ENCODE measurements at regions not wholly inside any gene's neighbourhood (a gene's known extent, or its start where the extent isn't known, plus 50 kb on each side); places are given as distances from the start of the nearest gene placed in this dataset.

DNA sequence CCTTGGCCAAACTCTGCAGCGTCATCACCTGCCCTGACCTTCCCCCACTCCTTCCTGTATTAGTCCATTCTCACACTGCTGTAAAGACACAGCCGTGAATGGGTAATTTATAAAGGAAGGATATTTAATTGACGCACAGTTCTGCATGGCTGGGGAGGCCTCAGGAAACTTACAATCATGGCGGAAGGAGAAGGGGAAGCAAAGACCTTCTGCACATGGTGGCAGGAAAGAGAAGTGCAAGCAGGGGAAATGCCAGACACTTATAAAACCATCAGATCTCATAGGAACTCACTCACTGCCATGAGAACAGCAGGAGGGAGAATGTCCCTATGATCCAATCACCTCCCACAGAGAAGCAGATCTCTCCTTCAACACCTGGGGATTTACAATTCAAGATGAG lies 408.5 kb downstream of the PTPRU start:
- no peak overlapping the region for H3K4me3 ChIP-seq (ENCODE audit: low read depth, low read length)
- no peak for DNase-seq (ENCODE audit: low read depth)
- TF ChIP-seq, protein P1, sequence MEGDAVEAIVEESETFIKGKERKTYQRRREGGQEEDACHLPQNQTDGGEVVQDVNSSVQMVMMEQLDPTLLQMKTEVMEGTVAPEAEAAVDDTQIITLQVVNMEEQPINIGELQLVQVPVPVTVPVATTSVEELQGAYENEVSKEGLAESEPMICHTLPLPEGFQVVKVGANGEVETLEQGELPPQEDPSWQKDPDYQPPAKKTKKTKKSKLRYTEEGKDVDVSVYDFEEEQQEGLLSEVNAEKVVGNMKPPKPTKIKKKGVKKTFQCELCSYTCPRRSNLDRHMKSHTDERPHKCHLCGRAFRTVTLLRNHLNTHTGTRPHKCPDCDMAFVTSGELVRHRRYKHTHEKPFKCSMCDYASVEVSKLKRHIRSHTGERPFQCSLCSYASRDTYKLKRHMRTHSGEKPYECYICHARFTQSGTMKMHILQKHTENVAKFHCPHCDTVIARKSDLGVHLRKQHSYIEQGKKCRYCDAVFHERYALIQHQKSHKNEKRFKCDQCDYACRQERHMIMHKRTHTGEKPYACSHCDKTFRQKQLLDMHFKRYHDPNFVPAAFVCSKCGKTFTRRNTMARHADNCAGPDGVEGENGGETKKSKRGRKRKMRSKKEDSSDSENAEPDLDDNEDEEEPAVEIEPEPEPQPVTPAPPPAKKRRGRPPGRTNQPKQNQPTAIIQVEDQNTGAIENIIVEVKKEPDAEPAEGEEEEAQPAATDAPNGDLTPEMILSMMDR (conservative IDR thresholded peaks at IDR 0.05; ENCODE audit: low read depth, low read length) = no peak

DNA sequence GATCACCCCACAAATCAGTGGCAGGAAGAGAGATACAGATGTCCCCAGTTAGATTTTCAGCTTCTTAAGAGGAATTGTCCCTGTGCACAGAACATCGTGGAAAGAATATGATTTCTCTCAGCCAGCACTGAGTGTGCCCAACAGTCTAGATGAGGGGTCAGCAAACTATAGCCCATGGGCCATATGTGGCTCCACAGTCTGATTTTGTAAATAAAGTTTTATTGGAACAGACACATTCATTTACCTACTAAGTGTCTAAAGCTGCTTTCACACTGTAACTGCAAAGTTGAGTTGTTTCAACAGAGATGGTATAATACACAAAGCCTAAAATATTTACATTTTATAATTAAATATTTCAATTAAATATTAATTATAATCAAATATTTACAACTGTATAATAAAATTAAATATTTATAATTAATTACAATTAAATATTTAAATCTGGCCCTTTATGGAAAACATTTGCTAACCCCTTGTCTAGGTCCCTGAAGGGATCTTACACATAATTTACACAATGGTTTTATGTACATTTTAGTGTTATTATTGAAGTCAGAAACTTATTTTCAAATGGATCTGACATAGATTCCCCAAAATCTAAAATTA lies 407.6 kb downstream of the PTPRU start:
- TF ChIP-seq, protein P1 (conservative IDR thresholded peaks at IDR 0.05; ENCODE audit: low read depth, low read length) = no peak
- no peak overlapping the region for H3K4me3 ChIP-seq (ENCODE audit: low read depth, low read length)
- no peak for DNase-seq (ENCODE audit: low read depth)

DNA sequence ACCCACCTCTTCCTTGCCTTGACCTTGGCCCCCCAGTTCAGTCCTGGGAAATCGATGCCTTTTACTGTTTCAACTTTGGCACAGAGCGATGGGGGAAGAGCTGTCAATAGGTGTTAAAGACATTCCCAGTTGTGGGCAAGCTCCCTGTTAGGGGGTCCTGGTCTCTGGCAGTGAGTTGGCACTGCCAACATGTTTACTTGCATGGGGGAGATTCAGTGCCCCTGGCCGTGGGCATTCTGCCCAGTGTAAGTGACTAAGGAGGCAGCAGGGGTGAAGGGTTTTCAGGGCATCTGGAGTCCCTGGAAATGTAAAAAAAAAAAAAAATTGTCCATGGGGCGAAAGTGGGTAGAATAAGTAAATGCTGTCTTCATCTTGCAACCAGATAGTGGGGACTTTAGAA lies 407.0 kb downstream of the PTPRU start:
- H3K4me3 ChIP-seq (ENCODE audit: low read depth, low read length) = no peak overlapping the region
- TF ChIP-seq, protein P1 (conservative IDR thresholded peaks at IDR 0.05; ENCODE audit: low read depth, low read length) = no peak
- DNase-seq (ENCODE audit: low read depth) = no peak

DNA sequence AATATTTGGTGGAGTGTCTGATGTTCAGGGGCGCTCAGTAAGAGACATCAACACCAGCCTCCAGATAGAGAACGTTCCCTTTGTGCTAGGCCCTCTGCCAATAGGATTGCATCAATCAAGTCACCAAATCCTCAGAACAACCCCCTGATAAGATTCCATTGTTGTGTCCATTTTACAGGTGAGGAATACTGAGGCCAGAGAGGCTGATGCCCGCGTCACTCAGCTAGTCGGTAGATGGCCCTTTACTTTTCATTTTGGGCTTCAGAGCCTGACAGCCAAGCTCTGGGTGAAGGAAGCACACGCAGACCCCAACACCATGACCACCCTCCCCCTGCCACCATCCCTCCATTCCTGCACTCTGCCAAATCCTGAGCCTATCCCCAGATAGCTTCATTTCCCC lies 406.2 kb downstream of the PTPRU start:
- no peak for DNase-seq (ENCODE audit: low read depth)
- H3K4me3 ChIP-seq (ENCODE audit: low read depth, low read length) = no peak overlapping the region
- TF ChIP-seq, protein P1 (conservative IDR thresholded peaks at IDR 0.05; ENCODE audit: low read depth, low read length) = no peak

DNA sequence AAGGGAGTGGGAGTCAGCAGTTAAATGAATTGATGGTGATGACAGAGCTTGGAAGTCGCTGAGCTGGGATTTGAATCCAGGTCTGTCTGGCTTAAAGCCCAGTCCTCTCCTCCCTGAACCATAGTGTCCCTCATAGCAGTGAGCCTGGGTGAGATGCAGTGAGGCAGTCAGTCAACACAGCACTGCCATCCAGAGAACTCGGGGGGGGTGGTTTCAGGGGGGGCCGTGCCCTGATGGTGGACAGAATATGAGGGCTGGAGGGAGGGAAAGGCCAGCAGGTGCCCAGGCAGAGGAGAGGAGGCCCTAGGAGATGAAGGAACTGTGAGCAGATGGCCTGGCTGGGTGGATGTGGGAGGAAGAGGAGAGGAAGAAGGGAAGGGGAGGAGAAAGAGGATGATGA lies 405.6 kb downstream of the PTPRU start:
- TF ChIP-seq, protein P1 (conservative IDR thresholded peaks at IDR 0.05; ENCODE audit: low read depth, low read length) = no peak
- H3K4me3 ChIP-seq (ENCODE audit: low read depth, low read length) = no peak overlapping the region
- no peak for DNase-seq (ENCODE audit: low read depth)

DNA sequence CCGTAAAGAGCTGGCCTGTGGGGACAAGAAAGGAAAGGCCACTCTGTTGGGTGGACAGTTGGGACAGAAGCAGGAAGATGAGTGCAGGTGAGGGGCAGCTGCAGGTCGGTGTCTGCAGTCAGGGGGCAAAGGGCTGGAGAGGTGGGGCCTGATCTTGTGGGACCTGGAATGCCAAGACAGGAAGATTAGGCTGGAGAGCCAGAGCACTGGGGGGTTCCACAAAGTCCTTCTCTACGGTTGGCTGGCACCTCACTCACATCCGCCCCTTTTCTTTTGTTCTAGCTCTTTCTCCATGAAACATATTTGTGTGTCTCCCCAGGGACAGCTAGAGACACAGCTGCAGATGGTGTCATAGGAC lies 404.1 kb downstream of the PTPRU start:
- TF ChIP-seq, protein P1 (conservative IDR thresholded peaks at IDR 0.05; ENCODE audit: low read depth, low read length) = no peak
- no peak overlapping the region for H3K4me3 ChIP-seq (ENCODE audit: low read depth, low read length)
- no peak for DNase-seq (ENCODE audit: low read depth)

DNA sequence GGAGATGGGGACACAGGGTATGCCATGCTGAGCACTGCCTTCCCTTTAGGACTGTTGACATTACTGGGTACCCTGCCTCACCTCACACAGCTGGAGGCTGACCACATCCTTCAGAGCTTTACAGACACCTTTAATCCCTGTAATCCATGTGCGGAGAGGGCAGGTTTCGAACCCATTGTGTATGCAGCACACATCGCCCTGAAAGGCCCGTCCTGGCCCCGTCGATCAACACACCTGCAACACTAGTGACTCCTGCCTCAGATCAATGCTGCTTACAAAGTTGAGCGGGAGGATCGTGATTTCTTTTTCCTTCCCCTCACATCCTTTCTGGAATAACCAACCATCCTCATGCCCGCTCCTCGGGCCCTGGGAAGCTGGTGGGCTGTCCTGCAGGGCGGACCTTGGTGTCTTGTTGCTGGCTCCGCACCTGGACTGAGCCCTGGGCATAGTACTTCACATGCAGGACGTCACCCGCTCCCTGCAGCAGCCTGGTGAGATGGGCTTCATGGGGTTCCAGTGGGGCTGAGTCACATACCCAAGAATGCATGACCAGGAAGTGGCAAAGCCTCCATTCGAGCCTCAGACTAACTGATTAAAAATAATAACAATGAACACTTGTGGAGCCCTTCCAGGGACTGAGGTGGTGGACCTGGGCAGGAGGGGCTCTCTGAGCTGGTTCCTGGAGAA lies 403.6 kb downstream of the PTPRU start:
- peak; percentile 54 for DNase-seq (ENCODE audit: low read depth)
- H3K4me3 ChIP-seq (ENCODE audit: low read depth, low read length) = no peak overlapping the region
- TF ChIP-seq, protein P1 (conservative IDR thresholded peaks at IDR 0.05; ENCODE audit: low read depth, low read length) = no peak

Measured in choroid plexus epithelial cell (primary cell).